SK-N-SH (cell line): ENCODE measurements at regions not wholly inside any gene's neighbourhood (a gene's known extent, or its start where the extent isn't known, plus 50 kb on each side); places are given as distances from the start of the nearest gene placed in this dataset.

Experiments
- CTCF ChIA-PET: fragments of 300-600, 350-600 bp; formaldehyde crosslinking; extraction: SDS; loops from one replicate; lab custom pipeline; 2021; lab: Yijun Ruan, JAX
- POLR2A ChIA-PET: fragments of 350-600 bp; sonication (Branson Sonifier 250); formaldehyde crosslinking; extraction: SDS; loops from one replicate; lab custom pipeline; 2020; ENCODE audit warnings: antibody characterized with exemption, inconsistent platforms; lab: Yijun Ruan, JAX
- DNase-seq: peaks from one replicate; pipeline ENCODE4 v3.0.0; 2012
- H2AFZ ChIP-seq: fragments of 200-600 bp; sonication (generic); 2 replicates; pipeline ENCODE4 v1.8.1; 2016; ENCODE audit warnings: antibody characterized with exemption, mild to moderate bottlenecking, low read depth
- H3F3A ChIP-seq: fragments of 200-600 bp; sonication (generic); replicated peaks from 2 replicates; pipeline ENCODE3; 2016; ENCODE audit warnings: antibody characterized with exemption, mild to moderate bottlenecking; ENCODE audit not compliant: insufficient read depth
- H3K27ac ChIP-seq, 2 experiments: fragments of 200-500 bp in 1 of 2; fragments of 200-600 bp in 1 of 2; sonication (Bioruptor generic) in 1 of 2; sonication (generic), shearing (Covaris generic) in 1 of 2; 2 replicates each; pipeline versions ENCODE4 v1.5.1 to v1.6.1; 2014 to 2016; ENCODE audit warnings: low read depth in 2 of 2, inconsistent platforms in 1 of 2, low read length in 1 of 2, mild to moderate bottlenecking in 1 of 2, mixed read lengths in 1 of 2
- H3K27me3 ChIP-seq: fragments of 200-600 bp; sonication (generic), shearing (Covaris generic); 2 replicates; pipeline ENCODE4 v1.6.1; 2016; ENCODE audit warnings: mixed run types; ENCODE audit not compliant: insufficient read depth
- H3K36me3 ChIP-seq, 2 experiments: fragments of 200-500 bp in 1 of 2; fragments of 200-600 bp in 1 of 2; sonication (Bioruptor generic) in 1 of 2; sonication (generic) in 1 of 2; replicated peaks in 1 of 2; 2 replicates each; pipeline versions ENCODE3 to v1.5.1; 2014 to 2016; ENCODE audit warnings: low read length in 1 of 2, mild to moderate bottlenecking in 1 of 2; ENCODE audit not compliant: insufficient read depth in 2 of 2, control insufficient read depth in 1 of 2
- H3K4me1 ChIP-seq, 2 experiments: fragments of 200-500 bp in 1 of 2; fragments of 200-600 bp in 1 of 2; sonication (Bioruptor generic) in 1 of 2; sonication (generic), shearing (Covaris generic) in 1 of 2; 2 replicates each; pipeline versions ENCODE4 v1.5.1 to v1.6.1; 2014 to 2016; ENCODE audit warnings: low read depth in 1 of 2, low read length in 1 of 2, mixed run types in 1 of 2; ENCODE audit not compliant: insufficient read depth in 2 of 2, control insufficient read depth in 1 of 2
- H3K4me2 ChIP-seq: fragments of 200-600 bp; sonication (generic), shearing (Covaris generic); 2 replicates; pipeline ENCODE4 v1.6.1; 2017; ENCODE audit warnings: mixed run types
- H3K4me3 ChIP-seq, 2 experiments: fragments of 200-500 bp in 1 of 2; fragments of 200-600 bp in 1 of 2; sonication (Bioruptor generic) in 1 of 2; sonication (generic), shearing (Covaris generic) in 1 of 2; 2 replicates each; pipeline versions ENCODE4 v1.5.1 to v1.8.1; 2014 to 2016; ENCODE audit warnings: low read depth in 2 of 2, inconsistent platforms in 1 of 2, low read length in 1 of 2, mild to moderate bottlenecking in 1 of 2, mixed read lengths in 1 of 2, moderate library complexity in 1 of 2
- H3K79me2 ChIP-seq: fragments of 200-600 bp; sonication (generic); 2 replicates; pipeline ENCODE4 v1.8.1; 2017; ENCODE audit warnings: mild to moderate bottlenecking; ENCODE audit not compliant: insufficient read depth
- H3K9ac ChIP-seq: fragments of 200-600 bp; sonication (generic); 2 replicates; pipeline ENCODE4 v1.6.1; 2017; ENCODE audit warnings: mixed run types
- H3K9me2 ChIP-seq: fragments of 200-600 bp; sonication (generic); 2 replicates; pipeline ENCODE4 v1.6.1; 2017; ENCODE audit warnings: mixed run types
- H3K9me3 ChIP-seq: fragments of 200-600 bp; sonication (generic); 2 replicates; pipeline ENCODE4 v1.6.1; 2017; ENCODE audit warnings: mixed run types, mild to moderate bottlenecking, moderate library complexity
- H4K20me1 ChIP-seq: fragments of 200-600 bp; sonication (generic); 2 replicates; pipeline ENCODE4 v1.6.1; 2017; ENCODE audit warnings: mild to moderate bottlenecking, mixed run types; ENCODE audit not compliant: insufficient read depth
- CHD2 ChIP-seq: fragments of 150-350 bp; IDR thresholded peaks from 2 replicates; pipeline ENCODE4 v1.6.1; 2018; ENCODE audit warnings: low read length; ENCODE audit not compliant: partially characterized antibody
- ELF1 ChIP-seq: IDR thresholded peaks from 2 replicates; pipeline ENCODE4 v1.4.0; 2012
- EZH2phosphoT487 ChIP-seq: fragments of 200-600 bp; sonication (generic); IDR thresholded peaks from 2 replicates; pipeline ENCODE4 v1.6.1; 2017; ENCODE audit warnings: low read depth, mixed run types, mild to moderate bottlenecking, antibody characterized with exemption, moderate library complexity, borderline replicate concordance
- FOSL2 ChIP-seq: IDR thresholded peaks from 2 replicates; pipeline ENCODE4 v1.4.0; 2012; ENCODE audit warnings: low read depth, mild to moderate bottlenecking, moderate library complexity, borderline replicate concordance
- GABPA ChIP-seq: IDR thresholded peaks from 2 replicates; pipeline ENCODE4 v1.4.0; 2012; ENCODE audit warnings: low read depth, mild to moderate bottlenecking
- GATA2 ChIP-seq: sonication (generic); formaldehyde crosslinking; IDR thresholded peaks from 2 replicates; pipeline ENCODE4 v1.5.0; 2020; ENCODE audit warnings: mild to moderate bottlenecking, missing genetic modification reagents
- JUND ChIP-seq: IDR thresholded peaks from 2 replicates; pipeline ENCODE4 v1.4.0; 2012
- MEF2A ChIP-seq: IDR thresholded peaks from 2 replicates; pipeline ENCODE4 v1.4.0; 2012; ENCODE audit warnings: low read depth, borderline replicate concordance
- NFIC ChIP-seq: IDR thresholded peaks from 2 replicates; pipeline ENCODE4 v1.4.0; 2012; ENCODE audit warnings: borderline replicate concordance
- NRF1 ChIP-seq: IDR thresholded peaks from 2 replicates; pipeline ENCODE4 v1.6.1; 2012; ENCODE audit warnings: low read depth, mild to moderate bottlenecking, low read length
- PBX3 ChIP-seq: IDR thresholded peaks from 2 replicates; pipeline ENCODE4; 2012
- RAD21 ChIP-seq: IDR thresholded peaks from 2 replicates; pipeline ENCODE4 v1.6.1; 2012; ENCODE audit warnings: mild to moderate bottlenecking, low read length
- RXRA ChIP-seq: IDR thresholded peaks from 2 replicates; pipeline ENCODE4 v1.4.0; 2012; ENCODE audit warnings: low read depth, mild to moderate bottlenecking, borderline replicate concordance
- SMC3 ChIP-seq: IDR thresholded peaks from 2 replicates; pipeline ENCODE4 v1.6.1; 2012; ENCODE audit warnings: low read depth, low read length, improper control_type of control experiment
- TCF12 ChIP-seq: IDR thresholded peaks from 2 replicates; pipeline ENCODE4 v1.4.0; 2012
- USF1 ChIP-seq: IDR thresholded peaks from 2 replicates; pipeline ENCODE4 v1.4.0; 2012; ENCODE audit warnings: low read depth, borderline replicate concordance
- YY1 ChIP-seq: IDR thresholded peaks from 2 replicates; pipeline ENCODE4 v1.4.0; 2012; ENCODE audit warnings: low read depth, mild to moderate bottlenecking
- WGBS: methylation state at CpG from one replicate; pipeline ENCODE4 v1.1.6; 2017; ENCODE audit warnings: low lambda C conversion rate; 5-methylcytosine and 5-hydroxymethylcytosine counted together
- TF ChIP-seq, protein P1 (sequence below): IDR thresholded peaks from 2 replicates; pipeline ENCODE4 v1.6.1; 2012; ENCODE audit warnings: mild to moderate bottlenecking, low read depth, low read length, moderate library complexity
- TF ChIP-seq, protein P2 (sequence below): fragments of 150-350 bp; IDR thresholded peaks from 2 replicates; pipeline ENCODE4 v1.6.1; 2017; ENCODE audit warnings: antibody characterized with exemption, low read length, low read depth, borderline replicate concordance

DNA sequence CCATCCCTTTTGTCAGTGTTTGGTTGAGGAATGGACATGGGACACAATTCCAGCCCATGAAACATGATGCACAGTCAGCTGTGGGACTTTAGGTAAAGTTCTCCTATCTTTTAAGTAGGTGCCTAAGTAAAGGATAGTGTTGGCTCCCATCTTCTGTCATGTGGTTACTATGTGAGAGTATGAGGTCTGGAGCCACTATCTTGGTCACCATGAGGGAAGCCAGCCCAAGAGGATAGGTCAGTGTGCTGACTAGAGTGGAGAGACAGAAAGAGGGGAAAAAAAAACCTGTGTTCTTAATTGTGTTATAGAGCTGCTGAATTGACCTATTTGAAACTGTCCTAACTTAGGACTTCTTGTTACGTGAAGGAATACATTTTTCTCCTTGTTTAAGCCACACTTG lies 89.7 kb upstream of the NAMPT start:
- POLR2A ChIA-PET: no interaction called here
- H3K27me3 ChIP-seq: no peaks in the 10 kb centered on the region
- DNase-seq: no peak
- H3K9me2 ChIP-seq: no peaks in the 10 kb centered on the region
- H3K9me3 ChIP-seq: no peaks in the 10 kb centered on the region
- CTCF ChIA-PET: interaction anchor here (2.8 kb wide), 1 partner anchor 198 kb away, joined by 10 read pairs; no protein-coding TSS in a partner anchor
- H3K9ac ChIP-seq: no peak overlapping the region
- no peaks in the 10 kb centered on the region for H3K79me2 ChIP-seq
- no peak overlapping the region for H2AFZ ChIP-seq
- H4K20me1 ChIP-seq: no peaks in the 10 kb centered on the region
- no peak overlapping the region for H3K4me2 ChIP-seq
- no peaks in the 10 kb centered on the region for H3K36me3 ChIP-seq
- no peak overlapping the region for H3K27ac ChIP-seq
- no peaks in the 10 kb centered on the region for H3F3A ChIP-seq
- H3K4me1 ChIP-seq: peaks cover 0 to 3% of the 10 kb centered on the region in 2 experiments; a peak in 1 of 4 replicates
- TF ChIP-seq SMC3: no peak
- no peak for TF ChIP-seq PBX3
- no peak for TF ChIP-seq GABPA
- TF ChIP-seq ELF1: no peak
- TF ChIP-seq TCF12: no peak
- TF ChIP-seq, protein P1, sequence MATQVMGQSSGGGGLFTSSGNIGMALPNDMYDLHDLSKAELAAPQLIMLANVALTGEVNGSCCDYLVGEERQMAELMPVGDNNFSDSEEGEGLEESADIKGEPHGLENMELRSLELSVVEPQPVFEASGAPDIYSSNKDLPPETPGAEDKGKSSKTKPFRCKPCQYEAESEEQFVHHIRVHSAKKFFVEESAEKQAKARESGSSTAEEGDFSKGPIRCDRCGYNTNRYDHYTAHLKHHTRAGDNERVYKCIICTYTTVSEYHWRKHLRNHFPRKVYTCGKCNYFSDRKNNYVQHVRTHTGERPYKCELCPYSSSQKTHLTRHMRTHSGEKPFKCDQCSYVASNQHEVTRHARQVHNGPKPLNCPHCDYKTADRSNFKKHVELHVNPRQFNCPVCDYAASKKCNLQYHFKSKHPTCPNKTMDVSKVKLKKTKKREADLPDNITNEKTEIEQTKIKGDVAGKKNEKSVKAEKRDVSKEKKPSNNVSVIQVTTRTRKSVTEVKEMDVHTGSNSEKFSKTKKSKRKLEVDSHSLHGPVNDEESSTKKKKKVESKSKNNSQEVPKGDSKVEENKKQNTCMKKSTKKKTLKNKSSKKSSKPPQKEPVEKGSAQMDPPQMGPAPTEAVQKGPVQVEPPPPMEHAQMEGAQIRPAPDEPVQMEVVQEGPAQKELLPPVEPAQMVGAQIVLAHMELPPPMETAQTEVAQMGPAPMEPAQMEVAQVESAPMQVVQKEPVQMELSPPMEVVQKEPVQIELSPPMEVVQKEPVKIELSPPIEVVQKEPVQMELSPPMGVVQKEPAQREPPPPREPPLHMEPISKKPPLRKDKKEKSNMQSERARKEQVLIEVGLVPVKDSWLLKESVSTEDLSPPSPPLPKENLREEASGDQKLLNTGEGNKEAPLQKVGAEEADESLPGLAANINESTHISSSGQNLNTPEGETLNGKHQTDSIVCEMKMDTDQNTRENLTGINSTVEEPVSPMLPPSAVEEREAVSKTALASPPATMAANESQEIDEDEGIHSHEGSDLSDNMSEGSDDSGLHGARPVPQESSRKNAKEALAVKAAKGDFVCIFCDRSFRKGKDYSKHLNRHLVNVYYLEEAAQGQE: no peak
- TF ChIP-seq YY1: no peak
- TF ChIP-seq NFIC: no peak
- no peak for TF ChIP-seq RAD21
- TF ChIP-seq MEF2A: no peak
- no peak for TF ChIP-seq CHD2
- TF ChIP-seq GATA2: no peak
- TF ChIP-seq, protein P2, sequence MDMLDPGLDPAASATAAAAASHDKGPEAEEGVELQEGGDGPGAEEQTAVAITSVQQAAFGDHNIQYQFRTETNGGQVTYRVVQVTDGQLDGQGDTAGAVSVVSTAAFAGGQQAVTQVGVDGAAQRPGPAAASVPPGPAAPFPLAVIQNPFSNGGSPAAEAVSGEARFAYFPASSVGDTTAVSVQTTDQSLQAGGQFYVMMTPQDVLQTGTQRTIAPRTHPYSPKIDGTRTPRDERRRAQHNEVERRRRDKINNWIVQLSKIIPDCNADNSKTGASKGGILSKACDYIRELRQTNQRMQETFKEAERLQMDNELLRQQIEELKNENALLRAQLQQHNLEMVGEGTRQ: no peak
- no peak for TF ChIP-seq NRF1
- TF ChIP-seq USF1: no peak
- TF ChIP-seq FOSL2: no peak
- TF ChIP-seq RXRA: no peak
- no peak for TF ChIP-seq EZH2phosphoT487
- TF ChIP-seq JUND: no peak
- WGBS: 92% methylated on average over 1 of the region's 1 CpG
- no peak overlapping the region for H3K4me3 ChIP-seq
